ENCODE measurements at regions not wholly inside any gene's neighbourhood (a gene's known extent, or its start where the extent isn't known, plus 50 kb on each side); places are given as distances from the start of the nearest gene placed in this dataset.

- Histone ChIP-seq H3K4me1 (no peaks in the 10 kb centered on the region), H3K36me3 (no peaks in the 10 kb centered on the region), H3K27me3 (no peaks in the 10 kb centered on the region), H3K9me3 (peaks cover 4% of the 10 kb centered on the region), H3K27ac (no peak overlapping the region), H3K4me3 (no peak overlapping the region)
- intact Hi-C loops (cut with DNase I): loop anchor here (10.0 kb wide), 1 partner anchor 853 kb away; no protein-coding TSS in a partner anchor
- TF ChIP-seq, protein P1, sequence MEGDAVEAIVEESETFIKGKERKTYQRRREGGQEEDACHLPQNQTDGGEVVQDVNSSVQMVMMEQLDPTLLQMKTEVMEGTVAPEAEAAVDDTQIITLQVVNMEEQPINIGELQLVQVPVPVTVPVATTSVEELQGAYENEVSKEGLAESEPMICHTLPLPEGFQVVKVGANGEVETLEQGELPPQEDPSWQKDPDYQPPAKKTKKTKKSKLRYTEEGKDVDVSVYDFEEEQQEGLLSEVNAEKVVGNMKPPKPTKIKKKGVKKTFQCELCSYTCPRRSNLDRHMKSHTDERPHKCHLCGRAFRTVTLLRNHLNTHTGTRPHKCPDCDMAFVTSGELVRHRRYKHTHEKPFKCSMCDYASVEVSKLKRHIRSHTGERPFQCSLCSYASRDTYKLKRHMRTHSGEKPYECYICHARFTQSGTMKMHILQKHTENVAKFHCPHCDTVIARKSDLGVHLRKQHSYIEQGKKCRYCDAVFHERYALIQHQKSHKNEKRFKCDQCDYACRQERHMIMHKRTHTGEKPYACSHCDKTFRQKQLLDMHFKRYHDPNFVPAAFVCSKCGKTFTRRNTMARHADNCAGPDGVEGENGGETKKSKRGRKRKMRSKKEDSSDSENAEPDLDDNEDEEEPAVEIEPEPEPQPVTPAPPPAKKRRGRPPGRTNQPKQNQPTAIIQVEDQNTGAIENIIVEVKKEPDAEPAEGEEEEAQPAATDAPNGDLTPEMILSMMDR (IDR thresholded peaks at IDR 0.05): no peak
- DNase-seq (no peak), ATAC-seq (no peak)
These were observed 117.0 kb upstream of the SLC4A4 start for GRCh38 chr4:71221510-71222466.

DNA sequence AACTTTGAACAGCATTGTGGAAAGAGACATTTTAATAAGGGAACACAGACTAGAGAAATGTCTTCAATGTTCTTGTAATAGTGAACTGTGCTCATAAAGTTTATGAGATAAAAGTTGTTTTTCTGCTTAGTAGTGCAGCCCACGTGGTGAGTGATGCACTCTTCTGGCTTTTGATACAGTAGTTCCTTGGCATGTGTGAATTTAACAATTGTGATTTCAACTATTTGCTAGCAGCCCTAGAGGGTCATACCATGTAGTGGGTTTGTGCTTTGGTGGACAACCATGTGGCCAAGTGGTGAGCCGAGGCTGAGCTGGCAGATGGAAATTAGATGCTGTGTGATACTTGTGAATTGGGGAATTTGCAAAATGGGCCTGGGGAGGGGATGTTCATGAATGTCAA is 116.2 kb upstream of the SLC4A4 start:
- DNase-seq (no peak), ATAC-seq (no peak)
- Histone ChIP-seq H3K4me3 (no peak overlapping the region), H3K4me1 (no peaks in the 10 kb centered on the region), H3K9me3 (peaks cover 4% of the 10 kb centered on the region), H3K36me3 (no peaks in the 10 kb centered on the region), H3K27ac (no peak overlapping the region), H3K27me3 (no peaks in the 10 kb centered on the region)
- TF ChIP-seq, protein P1 (IDR thresholded peaks at IDR 0.05): no peak
- intact Hi-C loops (cut with DNase I): loop anchor here (10.0 kb wide), 1 partner anchor 852 kb away; no protein-coding TSS in a partner anchor

- intact Hi-C loops (cut with DNase I): loop anchor here (10.0 kb wide), 1 partner anchor 845 kb away; no protein-coding TSS in a partner anchor
- DNase-seq (no peak), ATAC-seq (peak; percentile 61)
- Histone ChIP-seq H3K4me1 (peaks cover 18% of the 10 kb centered on the region), H3K27ac (no peak overlapping the region), H3K27me3 (no peaks in the 10 kb centered on the region), H3K4me3 (no peak overlapping the region), H3K9me3 (no peaks in the 10 kb centered on the region), H3K36me3 (no peaks in the 10 kb centered on the region)
- TF ChIP-seq, protein P1 (IDR thresholded peaks at IDR 0.05): peak; percentile 63
These were observed 109.1 kb upstream of the SLC4A4 start for GRCh38 chr4:71229477-71230270.

DNA sequence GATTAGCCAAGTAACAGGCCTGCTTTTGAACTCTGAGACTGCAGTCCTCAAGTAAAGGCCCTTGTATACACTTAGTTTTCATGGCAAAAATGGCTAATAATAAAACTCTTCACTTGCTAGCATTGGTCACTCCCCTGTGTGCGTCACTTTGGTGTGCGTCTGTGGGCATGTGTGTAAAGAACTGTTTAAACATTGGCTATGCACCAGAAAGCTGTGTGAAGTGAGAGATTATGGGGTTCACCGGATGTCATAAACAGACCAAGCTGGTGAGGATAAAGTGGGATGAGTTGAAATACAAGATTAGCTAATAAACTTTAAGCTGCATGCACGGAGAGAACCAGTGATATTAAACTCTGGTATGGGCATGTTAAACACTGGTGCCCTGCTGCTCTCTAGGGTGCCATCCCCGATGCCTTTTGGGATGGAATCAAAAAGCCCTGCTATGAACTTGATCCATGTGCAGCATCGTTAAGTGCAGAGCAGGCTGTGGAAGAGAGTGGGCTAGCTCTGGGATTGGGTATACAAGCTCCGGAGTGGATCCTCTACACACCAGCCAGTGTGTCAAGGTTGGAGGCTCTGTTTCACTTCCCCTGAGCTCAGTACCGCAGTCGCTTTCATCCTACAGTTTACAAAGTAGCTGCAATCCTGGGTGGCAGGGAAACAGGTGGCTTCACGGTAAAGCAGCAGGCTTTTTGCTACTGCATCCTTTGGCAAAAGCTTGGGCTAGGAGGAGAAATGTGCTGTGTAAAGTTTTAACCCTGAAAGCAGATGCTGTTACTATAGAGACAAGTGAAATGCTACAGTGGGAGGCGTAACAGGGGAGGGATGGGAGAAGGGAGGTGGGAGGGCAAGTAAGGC is 108.3 kb upstream of the SLC4A4 start:
- intact Hi-C loops (cut with DNase I): no loop called here
- ATAC-seq (peak; percentile 13), DNase-seq (no peak)
- Histone ChIP-seq H3K36me3 (no peaks in the 10 kb centered on the region), H3K9me3 (no peaks in the 10 kb centered on the region), H3K4me3 (peak overlapping the region; percentile 11), H3K4me1 (peaks cover 18% of the 10 kb centered on the region), H3K27me3 (no peaks in the 10 kb centered on the region), H3K27ac (peak overlapping the region; percentile 38)
- TF ChIP-seq, protein P1 (IDR thresholded peaks at IDR 0.05): no peak

All from upper lobe of right lung (tissue), 1 donor.